SKM-1 (cell line): ENCODE measurements at regions not wholly inside any gene's neighbourhood (a gene's known extent, or its start where the extent isn't known, plus 50 kb on each side); places are given as distances from the start of the nearest gene placed in this dataset.
"Not testable (repeated sequence)": the region's sequence is repeated elsewhere in the genome, so short reads cannot be mapped to it uniquely, and the experiment has no call there.

Source experiments
- DNase-seq: peaks from one replicate; lab custom pipeline; 2025; ENCODE audit not compliant: unreplicated experiment; lab: John Stamatoyannopoulos, UW

GRCh38 chr15:37397266-37398022 lies 297.1 kb upstream of the MEIS2 start:
- no peak for DNase-seq

- DNase-seq: no peak
Measured at GRCh38 chr15:37416103-37416502, 315.8 kb upstream of the MEIS2 start.

GRCh38 chr15:37425541-37425940 lies 325.2 kb upstream of the MEIS2 start:
- DNase-seq: no peak

- DNase-seq: not testable (repeated sequence)
Measured at GRCh38 chr15:37427393-37427792, 327.0 kb upstream of the MEIS2 start.

GRCh38 chr15:37446921-37447320 lies 346.6 kb upstream of the MEIS2 start:
- no peak for DNase-seq

- no peak for DNase-seq
Measured at GRCh38 chr15:37452498-37452897, 352.1 kb upstream of the MEIS2 start.

GRCh38 chr15:37480482-37480881 lies 380.1 kb upstream of the MEIS2 start:
- no peak for DNase-seq

- no peak for DNase-seq
Measured at GRCh38 chr15:37481126-37481525, 380.8 kb upstream of the MEIS2 start.

- no peak for DNase-seq
Measured at GRCh38 chr15:37483779-37484178, 383.4 kb upstream of the MEIS2 start.

- no peak for DNase-seq
Measured at GRCh38 chr15:37485056-37485455, 384.7 kb upstream of the MEIS2 start.

- no peak for DNase-seq
Measured at GRCh38 chr15:37490707-37491106, 390.4 kb upstream of the MEIS2 start.

GRCh38 chr15:37516621-37517020 lies 416.3 kb upstream of the MEIS2 start:
- DNase-seq: no peak

GRCh38 chr15:37517191-37517895 lies 417.0 kb upstream of the MEIS2 start:
- no peak for DNase-seq

- DNase-seq: no peak
Measured at GRCh38 chr15:37518436-37518835, 416.0 kb upstream of the TMCO5A start.

- DNase-seq: no peak
Measured at GRCh38 chr15:37520026-37520425, 414.4 kb upstream of the TMCO5A start.

GRCh38 chr15:37520882-37521281 lies 413.6 kb upstream of the TMCO5A start:
- no peak for DNase-seq

GRCh38 chr15:37524601-37525000 lies 409.8 kb upstream of the TMCO5A start:
- DNase-seq: no peak

- DNase-seq: no peak
Measured at GRCh38 chr15:37528432-37528831, 406.0 kb upstream of the TMCO5A start.

GRCh38 chr15:37536967-37537605 lies 397.4 kb upstream of the TMCO5A start:
- DNase-seq: no peak

- DNase-seq: no peak
Measured at GRCh38 chr15:37537802-37538201, 396.6 kb upstream of the TMCO5A start.

GRCh38 chr15:37548116-37548515 lies 386.3 kb upstream of the TMCO5A start:
- no peak for DNase-seq

GRCh38 chr15:37550360-37551024 lies 383.9 kb upstream of the TMCO5A start:
- DNase-seq: no peak
